ENCODE measurements at regions not wholly inside any gene's neighbourhood (a gene's known extent, or its start where the extent isn't known, plus 50 kb on each side); places are given as distances from the start of the nearest gene placed in this dataset.
A peak's percentile ranks its signal among the peaks of the same experiment; 100 is the strongest.

DNA sequence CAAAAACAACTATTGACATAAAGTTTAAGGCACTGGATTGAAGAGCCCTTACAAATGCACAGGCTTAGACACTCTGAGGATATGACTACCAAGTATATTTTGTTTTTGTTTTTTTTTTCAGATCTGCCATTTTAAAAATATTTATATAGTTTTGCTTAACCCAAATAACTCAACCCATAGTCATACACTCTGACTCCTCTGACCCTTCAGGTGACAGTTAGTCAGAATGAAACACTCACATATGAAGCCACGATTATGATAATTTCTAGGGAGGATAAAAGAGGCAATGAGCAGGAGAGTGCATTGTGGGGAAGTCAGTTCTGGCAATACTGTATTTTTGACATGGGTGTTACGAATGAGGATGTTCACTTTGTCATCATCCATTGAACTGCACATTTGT is 774.7 kb downstream of the MECOM start:
- 68 to 76% (median 72%) methylated on average over 2 of the region's 2 CpGs for WGBS, 4 donors
- intact Hi-C loops (cut with DNase I) = no loop called here
- no peaks in the 10 kb centered on the region for H3K36me3 ChIP-seq (replicated peaks in 1 of 2)
- TF ChIP-seq, protein P1, sequence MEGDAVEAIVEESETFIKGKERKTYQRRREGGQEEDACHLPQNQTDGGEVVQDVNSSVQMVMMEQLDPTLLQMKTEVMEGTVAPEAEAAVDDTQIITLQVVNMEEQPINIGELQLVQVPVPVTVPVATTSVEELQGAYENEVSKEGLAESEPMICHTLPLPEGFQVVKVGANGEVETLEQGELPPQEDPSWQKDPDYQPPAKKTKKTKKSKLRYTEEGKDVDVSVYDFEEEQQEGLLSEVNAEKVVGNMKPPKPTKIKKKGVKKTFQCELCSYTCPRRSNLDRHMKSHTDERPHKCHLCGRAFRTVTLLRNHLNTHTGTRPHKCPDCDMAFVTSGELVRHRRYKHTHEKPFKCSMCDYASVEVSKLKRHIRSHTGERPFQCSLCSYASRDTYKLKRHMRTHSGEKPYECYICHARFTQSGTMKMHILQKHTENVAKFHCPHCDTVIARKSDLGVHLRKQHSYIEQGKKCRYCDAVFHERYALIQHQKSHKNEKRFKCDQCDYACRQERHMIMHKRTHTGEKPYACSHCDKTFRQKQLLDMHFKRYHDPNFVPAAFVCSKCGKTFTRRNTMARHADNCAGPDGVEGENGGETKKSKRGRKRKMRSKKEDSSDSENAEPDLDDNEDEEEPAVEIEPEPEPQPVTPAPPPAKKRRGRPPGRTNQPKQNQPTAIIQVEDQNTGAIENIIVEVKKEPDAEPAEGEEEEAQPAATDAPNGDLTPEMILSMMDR (IDR thresholded peaks at IDR 0.05) = no peak
- no peak for TF ChIP-seq POLR2A (IDR thresholded peaks at IDR 0.05)
- H3K27me3 ChIP-seq = no peaks in the 10 kb centered on the region
- no peaks in the 10 kb centered on the region for H3K4me1 ChIP-seq (replicated peaks in 1 of 2)
- H3K9me3 ChIP-seq (replicated peaks in 1 of 3) = no peaks in the 10 kb centered on the region
- H3K4me3 ChIP-seq = no peak overlapping the region
- H3K27ac ChIP-seq = no peak overlapping the region
- no peak for DNase-seq

DNA sequence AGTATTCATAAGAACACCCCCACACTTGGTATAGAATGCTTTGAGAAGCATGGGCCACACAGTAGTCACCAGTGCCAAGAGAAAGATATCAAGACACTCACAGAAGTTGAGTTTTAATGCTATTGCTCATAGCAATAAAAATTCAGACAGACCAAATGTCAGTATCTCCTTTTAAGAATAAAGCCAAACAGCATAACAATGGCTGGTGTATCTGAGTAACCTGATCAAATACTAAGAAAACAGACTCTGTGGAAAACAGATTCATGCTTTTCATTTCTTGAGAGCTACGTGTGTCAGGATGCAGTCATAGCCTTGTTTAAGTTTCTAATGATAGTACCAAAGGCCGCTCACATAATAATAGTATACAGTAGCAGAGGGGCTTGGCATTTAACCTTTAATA is 778.5 kb downstream of the MECOM start:
- H3K9me3 ChIP-seq (replicated peaks in 1 of 3) = no peaks in the 10 kb centered on the region
- no peaks in the 10 kb centered on the region for H3K36me3 ChIP-seq (replicated peaks in 1 of 2)
- no peaks in the 10 kb centered on the region for H3K4me1 ChIP-seq (replicated peaks in 1 of 2)
- DNase-seq = no peak
- TF ChIP-seq, protein P1 (IDR thresholded peaks at IDR 0.05) = no peak
- TF ChIP-seq POLR2A (IDR thresholded peaks at IDR 0.05) = no peak
- H3K27me3 ChIP-seq = no peaks in the 10 kb centered on the region
- intact Hi-C loops (cut with DNase I) = no loop called here
- no peak overlapping the region for H3K27ac ChIP-seq
- no peak overlapping the region for H3K4me3 ChIP-seq
- WGBS, 4 donors = 77 to 91% (median 84%) methylated on average over 2 of the region's 2 CpGs

DNA sequence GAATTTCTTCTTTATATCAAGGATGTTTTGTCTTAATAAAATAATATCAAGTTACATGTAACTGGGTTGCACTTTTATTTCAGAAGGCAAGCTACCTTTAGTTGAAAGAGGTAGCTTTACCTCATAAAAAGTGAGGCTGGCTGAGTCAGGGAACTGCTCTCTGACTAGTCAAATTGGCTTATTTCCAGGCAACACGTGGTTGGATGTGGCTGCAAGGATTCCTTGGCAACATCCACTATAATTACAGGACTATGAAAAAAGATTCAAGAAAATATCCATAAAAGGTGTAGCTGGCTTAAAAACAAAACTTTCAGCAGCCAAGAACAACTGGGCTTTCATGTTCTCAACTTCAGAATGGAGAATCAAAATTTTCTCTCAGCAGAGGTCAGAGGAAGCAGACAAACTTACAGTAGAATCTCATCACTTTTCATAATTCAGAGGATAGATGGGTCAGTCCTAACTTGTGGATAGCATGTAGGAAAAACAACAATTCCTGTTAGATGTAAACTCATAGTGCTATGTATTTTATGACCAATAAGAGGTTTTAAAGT is 779.1 kb downstream of the MECOM start:
- DNase-seq = peak; percentile 23 to 55 (median 48)
- H3K27ac ChIP-seq = no peak overlapping the region
- intact Hi-C loops (cut with DNase I) = no loop called here

DNA sequence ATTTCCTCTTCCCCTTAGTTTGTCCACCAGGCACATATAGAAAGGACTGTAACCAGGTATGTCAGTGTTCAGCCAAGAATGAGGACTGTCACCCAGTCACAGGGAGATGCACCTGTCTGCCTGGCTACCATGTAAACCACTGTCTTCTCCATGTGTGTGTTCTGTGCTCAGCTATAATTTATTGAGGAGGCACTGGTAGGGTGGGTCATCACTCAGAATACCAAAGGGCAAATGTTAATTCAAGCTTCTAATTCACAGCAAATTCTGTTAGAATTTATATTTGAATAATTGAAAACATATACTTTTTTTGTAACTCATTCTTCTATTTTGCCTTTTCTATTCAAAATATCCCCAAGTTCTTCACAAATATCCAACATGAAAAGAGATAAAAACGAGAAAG is 780.4 kb downstream of the MECOM start:
- WGBS, 4 donors = 0 to 56% (median 47%) methylated on average over 1 of the region's 1 CpG

More for the DNA sequence above, 779.1 kb downstream of the MECOM start:
- H3K27me3 ChIP-seq = no peaks in the 10 kb centered on the region
- H3K4me1 ChIP-seq (replicated peaks in 1 of 2) = no peaks in the 10 kb centered on the region
- no peaks in the 10 kb centered on the region for H3K36me3 ChIP-seq (replicated peaks in 1 of 2)
- TF ChIP-seq, protein P1 (IDR thresholded peaks at IDR 0.05) = no peak
- no peak for TF ChIP-seq POLR2A (IDR thresholded peaks at IDR 0.05)
- H3K9me3 ChIP-seq (replicated peaks in 1 of 3) = no peaks in the 10 kb centered on the region
- no peak overlapping the region for H3K4me3 ChIP-seq
- 0 to 2% (median 1%) methylated on average over 1 of the region's 1 CpG for WGBS, 4 donors

More for the DNA sequence above, 780.4 kb downstream of the MECOM start:
- Histone ChIP-seq H3K27ac (no peak overlapping the region), H3K4me3 (no peak overlapping the region), H3K9me3 (replicated peaks in 1 of 3) (no peaks in the 10 kb centered on the region), H3K27me3 (no peaks in the 10 kb centered on the region), H3K4me1 (replicated peaks in 1 of 2) (no peaks in the 10 kb centered on the region), H3K36me3 (replicated peaks in 1 of 2) (no peaks in the 10 kb centered on the region)
- no peak for DNase-seq
- intact Hi-C loops (cut with DNase I) = no loop called here
- no peak for TF ChIP-seq POLR2A (IDR thresholded peaks at IDR 0.05)
- TF ChIP-seq, protein P1 (IDR thresholded peaks at IDR 0.05) = no peak

All from adrenal gland (tissue), 9 donors.